Glutamatergic neuron (in vitro differentiated cells): ENCODE measurements at regions not wholly inside any gene's neighbourhood (a gene's known extent, or its start where the extent isn't known, plus 50 kb on each side); places are given as distances from the start of the nearest gene placed in this dataset.
"Not testable (repeated sequence)": the region's sequence is repeated elsewhere in the genome, so short reads cannot be mapped to it uniquely, and the experiment has no call there.

ENCODE experiments used
- DNase-seq: peaks from one replicate; pipeline ENCODE4 v3.0.0; 2022
- H3K27ac Mint-ChIP-seq: one replicate; pipeline ENCODE4 v1.8.0; 2020; ENCODE audit warnings: mild to moderate bottlenecking, mixed read lengths, inconsistent platforms; ENCODE audit not compliant: unreplicated experiment
- H3K27me3 Mint-ChIP-seq: one replicate; pipeline ENCODE4 v1.8.0; 2020; ENCODE audit warnings: mild to moderate bottlenecking, moderate library complexity, mixed read lengths, inconsistent platforms; ENCODE audit not compliant: unreplicated experiment
- H3K36me3 Mint-ChIP-seq: one replicate; pipeline ENCODE4 v1.8.0; 2020; ENCODE audit warnings: mild to moderate bottlenecking, mixed read lengths, inconsistent platforms; ENCODE audit not compliant: unreplicated experiment
- H3K4me1 Mint-ChIP-seq: one replicate; pipeline ENCODE4 v1.8.0; 2020; ENCODE audit warnings: mild to moderate bottlenecking, low read depth, mixed read lengths, inconsistent platforms; ENCODE audit not compliant: unreplicated experiment
- H3K4me3 Mint-ChIP-seq: one replicate; pipeline ENCODE4 v1.8.0; 2020; ENCODE audit warnings: mild to moderate bottlenecking, mixed read lengths, inconsistent platforms; ENCODE audit not compliant: unreplicated experiment
- H3K9me3 Mint-ChIP-seq: one replicate; pipeline ENCODE4 v1.8.0; 2020; ENCODE audit warnings: mild to moderate bottlenecking, moderate library complexity, mixed read lengths, inconsistent platforms; ENCODE audit not compliant: unreplicated experiment
- TF ChIP-seq, protein P1 (sequence below): fragments of 200-600 bp; sonication (generic); IDR thresholded peaks from one replicate; pipeline ENCODE4 v1.5.0; 2021; ENCODE audit not compliant: partially characterized antibody, unreplicated experiment

DNA sequence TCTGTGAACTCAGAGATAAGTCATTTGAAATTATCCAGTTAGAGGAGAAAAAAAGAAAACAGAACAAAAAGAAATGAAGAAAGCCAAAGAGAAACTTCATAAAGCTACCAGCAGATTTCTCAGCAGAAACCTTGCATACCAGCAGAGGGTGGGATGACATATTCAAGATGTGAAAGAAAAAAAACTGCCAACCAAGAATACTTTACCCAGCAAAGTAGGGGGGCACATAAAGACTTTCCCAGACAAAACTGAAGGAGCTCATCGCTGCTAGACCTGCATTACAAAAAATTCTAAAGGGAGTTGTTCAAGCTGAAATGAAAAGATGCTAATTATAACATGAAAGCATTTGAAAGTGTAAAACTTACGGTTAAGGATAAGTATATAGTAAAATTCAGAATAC is 246.3 kb downstream of the FNDC1 start:
- DNase-seq = no peak
- peaks cover 2% of the 10 kb centered on the region for H3K27me3 Mint-ChIP-seq
- peaks cover 1% of the 10 kb centered on the region for H3K9me3 Mint-ChIP-seq
- H3K27ac Mint-ChIP-seq = no peak overlapping the region
- H3K4me3 Mint-ChIP-seq = no peak overlapping the region
- H3K4me1 Mint-ChIP-seq = no peaks in the 10 kb centered on the region
- TF ChIP-seq, protein P1, sequence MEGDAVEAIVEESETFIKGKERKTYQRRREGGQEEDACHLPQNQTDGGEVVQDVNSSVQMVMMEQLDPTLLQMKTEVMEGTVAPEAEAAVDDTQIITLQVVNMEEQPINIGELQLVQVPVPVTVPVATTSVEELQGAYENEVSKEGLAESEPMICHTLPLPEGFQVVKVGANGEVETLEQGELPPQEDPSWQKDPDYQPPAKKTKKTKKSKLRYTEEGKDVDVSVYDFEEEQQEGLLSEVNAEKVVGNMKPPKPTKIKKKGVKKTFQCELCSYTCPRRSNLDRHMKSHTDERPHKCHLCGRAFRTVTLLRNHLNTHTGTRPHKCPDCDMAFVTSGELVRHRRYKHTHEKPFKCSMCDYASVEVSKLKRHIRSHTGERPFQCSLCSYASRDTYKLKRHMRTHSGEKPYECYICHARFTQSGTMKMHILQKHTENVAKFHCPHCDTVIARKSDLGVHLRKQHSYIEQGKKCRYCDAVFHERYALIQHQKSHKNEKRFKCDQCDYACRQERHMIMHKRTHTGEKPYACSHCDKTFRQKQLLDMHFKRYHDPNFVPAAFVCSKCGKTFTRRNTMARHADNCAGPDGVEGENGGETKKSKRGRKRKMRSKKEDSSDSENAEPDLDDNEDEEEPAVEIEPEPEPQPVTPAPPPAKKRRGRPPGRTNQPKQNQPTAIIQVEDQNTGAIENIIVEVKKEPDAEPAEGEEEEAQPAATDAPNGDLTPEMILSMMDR = no peak
- peaks cover 8% of the 10 kb centered on the region for H3K36me3 Mint-ChIP-seq

DNA sequence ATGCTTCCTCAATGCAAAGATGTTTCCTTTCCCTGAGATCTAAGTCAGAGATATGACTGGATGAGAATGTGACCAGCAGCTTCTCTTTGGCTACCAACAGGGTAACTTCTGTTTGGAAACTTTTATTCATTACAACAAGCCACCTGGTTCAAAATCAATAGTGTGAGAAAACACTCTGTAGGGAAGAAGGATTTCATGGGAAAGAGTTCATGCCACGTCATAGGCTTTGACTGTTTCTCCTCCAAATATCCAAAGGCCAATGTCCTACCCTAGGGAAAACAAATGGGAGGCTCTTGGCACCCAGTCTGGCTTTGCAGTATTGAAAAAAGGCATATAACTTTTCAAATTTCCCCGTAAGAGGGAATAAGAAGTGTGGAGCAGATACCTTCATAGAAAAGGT is 245.5 kb downstream of the FNDC1 start:
- no peak overlapping the region for H3K27ac Mint-ChIP-seq
- no peak for DNase-seq
- peaks cover 2% of the 10 kb centered on the region for H3K27me3 Mint-ChIP-seq
- H3K4me3 Mint-ChIP-seq = no peak overlapping the region
- no peaks in the 10 kb centered on the region for H3K4me1 Mint-ChIP-seq
- H3K9me3 Mint-ChIP-seq = peaks cover 1% of the 10 kb centered on the region
- TF ChIP-seq, protein P1 = no peak
- peaks cover 8% of the 10 kb centered on the region for H3K36me3 Mint-ChIP-seq

DNA sequence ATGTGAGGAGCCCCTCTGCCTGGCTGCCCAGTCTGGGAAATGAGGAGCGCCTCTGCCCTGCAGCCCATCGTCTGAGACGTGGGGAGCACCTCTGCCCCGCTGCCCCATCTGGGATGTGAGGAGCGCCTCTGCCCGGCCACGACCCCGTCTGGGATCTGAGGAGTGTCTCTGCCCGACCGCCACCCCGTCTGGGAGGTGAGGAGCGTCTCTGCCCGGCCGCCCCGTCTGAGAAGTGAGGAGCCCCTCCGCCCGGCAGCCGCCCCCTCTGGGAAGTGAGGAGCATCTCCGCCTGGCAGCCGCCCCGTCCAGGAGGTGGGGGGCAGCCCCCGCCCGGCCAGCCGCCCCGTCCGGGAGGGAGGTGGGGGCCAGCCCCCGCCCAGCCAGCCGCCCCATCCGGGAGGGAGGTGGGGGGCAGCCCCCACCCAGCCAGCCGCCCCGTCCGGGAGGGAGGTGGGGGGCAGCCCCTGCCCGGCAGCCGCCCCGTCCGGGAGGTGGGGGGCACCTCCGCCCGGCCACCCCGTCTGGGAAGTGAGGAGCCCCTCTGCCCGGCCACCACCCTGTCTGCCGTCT is 238.1 kb downstream of the FNDC1 start:
- H3K4me3 Mint-ChIP-seq, DNase-seq, H3K9me3 Mint-ChIP-seq, H3K27ac Mint-ChIP-seq, H3K4me1 Mint-ChIP-seq, H3K36me3 Mint-ChIP-seq, H3K27me3 Mint-ChIP-seq: not testable (repeated sequence)

DNA sequence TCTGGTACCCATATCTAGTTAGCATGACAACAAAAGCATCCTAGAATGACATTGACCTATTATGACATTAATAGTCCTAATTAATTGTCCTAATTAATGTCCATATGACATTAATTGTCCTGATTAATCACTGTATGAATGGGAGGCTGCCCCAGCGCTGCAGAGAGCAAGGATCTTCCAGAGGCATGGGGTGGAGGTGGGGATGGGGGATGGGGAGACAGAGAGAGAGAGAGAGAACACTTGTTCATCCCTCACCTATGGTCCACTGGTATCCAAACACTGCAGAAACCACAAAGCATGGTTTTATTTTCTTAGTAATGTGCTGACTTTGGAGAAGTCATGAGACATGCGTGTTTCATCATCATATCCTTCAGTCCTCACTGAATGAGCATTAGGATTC is 235.1 kb downstream of the FNDC1 start:
- Mint-ChIP-seq H3K4me1 (no peaks in the 10 kb centered on the region), H3K4me3 (no peak overlapping the region), H3K9me3 (peaks cover 5% of the 10 kb centered on the region), H3K27me3 (no peaks in the 10 kb centered on the region), H3K27ac (no peak overlapping the region), H3K36me3 (peaks cover 4% of the 10 kb centered on the region)
- no peak for DNase-seq
- TF ChIP-seq, protein P1 = no peak

DNA sequence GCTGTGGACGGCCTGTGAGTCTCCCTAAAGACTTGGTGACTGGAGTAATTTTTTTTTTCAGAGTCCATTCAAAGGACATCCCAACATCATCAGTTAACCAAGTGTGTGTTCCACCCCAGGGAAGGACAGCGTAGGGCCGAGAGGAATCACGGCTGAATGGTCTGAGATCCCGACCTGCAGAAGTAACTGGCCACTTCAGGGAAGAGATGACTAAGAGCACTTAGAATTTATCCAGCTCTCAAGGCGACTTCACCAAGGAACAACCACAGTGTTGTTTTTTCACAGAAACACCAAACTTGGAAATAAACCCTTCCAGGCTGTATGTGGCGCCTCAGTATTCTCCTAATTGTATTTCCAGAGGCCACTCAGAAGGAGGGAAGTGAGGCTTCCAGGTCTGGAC is 231.6 kb downstream of the FNDC1 start:
- TF ChIP-seq, protein P1 = no peak
- no peaks in the 10 kb centered on the region for H3K9me3 Mint-ChIP-seq
- no peak overlapping the region for H3K4me3 Mint-ChIP-seq
- H3K4me1 Mint-ChIP-seq = no peaks in the 10 kb centered on the region
- no peaks in the 10 kb centered on the region for H3K27me3 Mint-ChIP-seq
- no peaks in the 10 kb centered on the region for H3K36me3 Mint-ChIP-seq
- no peak for DNase-seq
- H3K27ac Mint-ChIP-seq = no peak overlapping the region
